Uterus (tissue), 2 donors: ENCODE measurements at regions not wholly inside any gene's neighbourhood (a gene's known extent, or its start where the extent isn't known, plus 50 kb on each side); places are given as distances from the start of the nearest gene placed in this dataset.

ENCODE experiments used
- POLR2A ChIP-seq, 2 donors: fragments of 450-650 bp; IDR thresholded peaks; one replicate each; pipeline ENCODE4 v1.6.1; 2016; ENCODE audit warnings: antibody characterized with exemption in 2 of 2, mild to moderate bottlenecking in 1 of 2, moderate library complexity in 1 of 2
- TF ChIP-seq, protein P1 (sequence below), 4 experiments: fragments of 200-600 bp in 2 of 4; fragments of 450-650 bp in 2 of 4; sonication (generic) in 2 of 4; IDR thresholded peaks; one replicate each; pipeline ENCODE4 v1.5.1; 2016 to 2019; ENCODE audit warnings: antibody characterized with exemption in 4 of 4, mild to moderate bottlenecking in 2 of 4, moderate library complexity in 1 of 4

DNA sequence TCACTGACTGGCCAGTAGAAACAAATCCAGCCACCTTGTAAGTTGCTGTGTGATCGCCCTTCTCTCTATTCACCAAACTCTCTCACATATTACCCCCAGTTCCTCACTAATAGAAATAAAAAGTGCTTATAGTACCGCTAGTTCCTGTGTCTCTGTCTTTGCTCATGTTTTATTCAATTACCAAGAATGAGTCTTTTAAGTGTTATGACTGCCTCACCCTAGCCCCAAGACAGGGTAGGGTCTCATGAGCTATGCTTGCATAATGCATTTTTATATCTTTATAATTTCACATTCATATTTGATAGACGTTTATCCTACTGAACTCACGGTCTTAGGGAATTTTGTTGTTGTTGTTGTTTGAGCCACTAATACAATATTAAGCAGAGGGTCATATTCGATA, 109.6 kb upstream of the DOK6 start:
- TF ChIP-seq, protein P1, sequence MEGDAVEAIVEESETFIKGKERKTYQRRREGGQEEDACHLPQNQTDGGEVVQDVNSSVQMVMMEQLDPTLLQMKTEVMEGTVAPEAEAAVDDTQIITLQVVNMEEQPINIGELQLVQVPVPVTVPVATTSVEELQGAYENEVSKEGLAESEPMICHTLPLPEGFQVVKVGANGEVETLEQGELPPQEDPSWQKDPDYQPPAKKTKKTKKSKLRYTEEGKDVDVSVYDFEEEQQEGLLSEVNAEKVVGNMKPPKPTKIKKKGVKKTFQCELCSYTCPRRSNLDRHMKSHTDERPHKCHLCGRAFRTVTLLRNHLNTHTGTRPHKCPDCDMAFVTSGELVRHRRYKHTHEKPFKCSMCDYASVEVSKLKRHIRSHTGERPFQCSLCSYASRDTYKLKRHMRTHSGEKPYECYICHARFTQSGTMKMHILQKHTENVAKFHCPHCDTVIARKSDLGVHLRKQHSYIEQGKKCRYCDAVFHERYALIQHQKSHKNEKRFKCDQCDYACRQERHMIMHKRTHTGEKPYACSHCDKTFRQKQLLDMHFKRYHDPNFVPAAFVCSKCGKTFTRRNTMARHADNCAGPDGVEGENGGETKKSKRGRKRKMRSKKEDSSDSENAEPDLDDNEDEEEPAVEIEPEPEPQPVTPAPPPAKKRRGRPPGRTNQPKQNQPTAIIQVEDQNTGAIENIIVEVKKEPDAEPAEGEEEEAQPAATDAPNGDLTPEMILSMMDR (IDR thresholded peaks at IDR 0.05), result no peak
- TF ChIP-seq POLR2A (IDR thresholded peaks at IDR 0.05), result no peak
